Mesothelial cell of epicardium (in vitro differentiated cells): ENCODE measurements at regions not wholly inside any gene's neighbourhood (a gene's known extent, or its start where the extent isn't known, plus 50 kb on each side); places are given as distances from the start of the nearest gene placed in this dataset.

ENCODE experiments used
- DNase-seq, 2 experiments: peaks; one replicate each; pipeline ENCODE4 v3.0.0; 2021; ENCODE audit warnings: low spot score in 2 of 2; ENCODE audit not compliant: unreplicated experiment in 2 of 2
- H3K27ac Mint-ChIP-seq: 2 replicates; pipeline ENCODE4 v1.8.0; 2021; ENCODE audit warnings: mixed read lengths
- H3K27me3 Mint-ChIP-seq: 2 replicates; pipeline ENCODE4 v1.8.0; 2021; ENCODE audit warnings: low read depth, mixed read lengths
- H3K36me3 Mint-ChIP-seq: 2 replicates; pipeline ENCODE4 v1.8.0; 2021; ENCODE audit warnings: mixed read lengths
- H3K4me1 Mint-ChIP-seq: 2 replicates; pipeline ENCODE4 v1.8.0; 2021; ENCODE audit warnings: mixed read lengths
- H3K4me3 Mint-ChIP-seq: 2 replicates; pipeline ENCODE4 v1.8.0; 2021; ENCODE audit warnings: mild to moderate bottlenecking, moderate library complexity, mixed read lengths
- H3K9me3 Mint-ChIP-seq: 2 replicates; pipeline ENCODE4 v1.8.0; 2021; ENCODE audit warnings: mixed read lengths
- CTCF ChIP-seq: fragments of 200-600 bp; sonication (generic); IDR thresholded peaks from one replicate; pipeline ENCODE4 v1.5.0; 2021; ENCODE audit warnings: antibody characterized with exemption; ENCODE audit not compliant: unreplicated experiment

DNA sequence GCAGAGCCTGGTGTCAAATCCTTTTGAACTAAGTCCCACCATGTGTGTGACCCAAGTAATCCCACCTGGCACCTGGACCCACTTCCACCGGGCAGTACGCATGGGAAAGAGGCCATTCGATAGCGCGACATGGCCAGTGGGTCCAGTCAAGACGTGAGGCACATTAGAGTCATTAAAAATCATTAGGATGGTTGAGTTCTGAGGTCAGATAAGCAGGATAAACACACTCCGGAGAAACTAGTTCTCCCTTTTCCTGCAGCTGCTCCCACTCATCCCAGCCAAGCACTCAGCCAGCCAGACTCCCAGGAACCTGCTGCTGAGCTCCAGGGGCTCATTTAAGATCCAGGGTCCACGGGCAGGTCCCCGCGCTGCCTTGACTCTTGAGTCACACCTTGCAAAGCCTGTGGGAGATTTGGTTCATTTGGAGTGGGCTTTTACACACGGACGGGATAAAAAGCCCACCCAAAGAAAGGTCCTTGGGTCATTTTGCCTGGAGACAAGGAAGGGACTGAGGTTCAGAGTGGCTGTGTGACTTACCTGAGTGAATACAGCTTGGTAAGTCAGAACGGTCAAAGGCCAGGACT, 313.9 kb downstream of the BCL11B start:
- TF ChIP-seq CTCF: no peak
- Mint-ChIP-seq H3K36me3 (no peaks in the 10 kb centered on the region), H3K9me3 (no peaks in the 10 kb centered on the region), H3K4me1 (peaks cover 10% of the 10 kb centered on the region), H3K27me3 (peaks cover 30% of the 10 kb centered on the region), H3K4me3 (no peak overlapping the region), H3K27ac (no peak overlapping the region)
- no peak for DNase-seq

DNA sequence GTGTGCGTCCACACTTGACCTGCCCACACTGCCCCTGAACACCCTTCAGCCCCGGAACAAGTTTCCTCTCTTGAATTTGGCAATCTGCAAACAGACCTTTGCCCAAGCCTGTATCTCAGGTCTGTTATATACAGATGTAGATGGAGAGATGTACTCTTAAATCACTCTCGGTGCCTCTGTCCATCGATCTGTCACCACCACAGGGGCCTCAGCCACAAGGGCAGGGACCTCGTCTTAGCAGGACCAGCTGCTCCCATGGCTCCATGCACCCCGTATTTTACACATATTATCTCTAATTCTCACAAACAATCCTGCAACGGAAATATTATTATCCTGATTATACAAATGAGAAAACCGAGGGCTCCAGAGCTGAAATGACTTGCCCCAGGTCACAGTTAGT, 313.4 kb downstream of the BCL11B start:
- DNase-seq: peak in 1 of 2 experiments; percentile 3

GRCh38 chr14:98959410-98959809, 312.6 kb downstream of the BCL11B start:
- Mint-ChIP-seq H3K9me3 (no peaks in the 10 kb centered on the region), H3K27ac (no peak overlapping the region), H3K4me3 (no peak overlapping the region), H3K36me3 (no peaks in the 10 kb centered on the region), H3K27me3 (peaks cover 29% of the 10 kb centered on the region), H3K4me1 (peaks cover 14% of the 10 kb centered on the region)
- peak in 1 of 2 experiments; percentile 29 for DNase-seq
- TF ChIP-seq CTCF: no peak

More for the DNA sequence above, 313.4 kb downstream of the BCL11B start:
- Mint-ChIP-seq H3K4me3 (no peak overlapping the region), H3K9me3 (no peaks in the 10 kb centered on the region), H3K27ac (no peak overlapping the region), H3K4me1 (peaks cover 11% of the 10 kb centered on the region), H3K36me3 (no peaks in the 10 kb centered on the region), H3K27me3 (peaks cover 27% of the 10 kb centered on the region)
- TF ChIP-seq CTCF: no peak

DNA sequence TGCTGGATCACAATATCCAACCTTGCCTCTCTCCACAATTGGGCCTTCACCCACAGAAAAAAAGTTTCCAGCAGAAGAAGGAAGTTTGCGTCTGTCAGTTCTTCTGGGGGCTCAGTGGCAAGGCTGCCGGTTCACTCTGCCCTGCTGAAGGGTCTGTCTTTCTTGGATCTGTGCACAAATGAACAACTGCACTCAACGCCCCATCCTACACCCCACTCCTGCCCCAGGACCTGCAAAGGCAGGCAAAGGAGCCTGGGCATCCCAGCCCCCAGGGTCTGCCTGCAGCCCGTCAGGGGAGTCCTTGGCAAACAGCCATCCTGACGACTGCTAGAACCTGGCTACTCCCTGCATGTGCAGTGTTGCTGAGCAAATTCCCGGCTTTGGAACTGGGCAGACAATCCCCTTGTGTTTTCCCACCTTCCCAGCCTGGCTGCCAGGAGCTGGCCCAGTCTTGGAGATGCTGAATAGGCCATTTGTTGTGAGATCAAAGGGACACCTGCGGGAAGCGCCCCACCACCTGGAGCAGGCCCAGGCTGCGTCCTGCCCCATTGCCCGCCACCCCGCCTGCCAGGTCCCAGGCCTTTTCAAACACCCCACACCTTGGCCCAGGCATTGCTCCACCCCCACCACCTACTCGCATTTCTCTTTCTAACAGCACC, 311.9 kb downstream of the BCL11B start:
- DNase-seq: peak in 1 of 2 experiments; percentile 48
- Mint-ChIP-seq H3K27me3 (peaks cover 36% of the 10 kb centered on the region), H3K27ac (no peak overlapping the region), H3K36me3 (no peaks in the 10 kb centered on the region), H3K4me3 (no peak overlapping the region), H3K9me3 (no peaks in the 10 kb centered on the region), H3K4me1 (peaks cover 14% of the 10 kb centered on the region)
- no peak for TF ChIP-seq CTCF

DNA sequence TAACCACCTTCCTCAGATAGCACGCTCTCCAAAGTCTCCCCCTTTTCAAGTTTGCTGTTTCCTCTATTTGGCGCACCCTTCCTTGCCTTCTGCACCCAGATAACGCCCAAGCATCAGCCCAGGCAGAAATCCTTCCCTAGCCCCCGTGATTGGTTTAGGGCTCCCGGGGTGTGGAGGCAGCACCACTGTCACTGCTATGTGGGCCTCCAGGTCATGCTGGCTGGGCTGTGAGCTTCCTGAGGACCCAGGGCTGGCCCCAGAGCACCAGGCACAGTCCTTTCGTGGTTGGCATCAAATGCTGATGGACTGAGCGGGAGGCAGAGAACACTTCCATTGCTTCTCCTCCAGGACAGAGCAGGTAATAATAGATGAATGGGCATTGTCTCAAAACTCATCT, 311.4 kb downstream of the BCL11B start:
- peaks cover 40% of the 10 kb centered on the region for H3K27me3 Mint-ChIP-seq
- H3K4me3 Mint-ChIP-seq: no peak overlapping the region
- no peak for TF ChIP-seq CTCF
- H3K36me3 Mint-ChIP-seq: no peaks in the 10 kb centered on the region
- no peaks in the 10 kb centered on the region for H3K9me3 Mint-ChIP-seq
- H3K27ac Mint-ChIP-seq: no peak overlapping the region
- no peak for DNase-seq
- H3K4me1 Mint-ChIP-seq: peaks cover 14% of the 10 kb centered on the region
